Fibroblast of pulmonary artery (primary cell): ENCODE measurements at regions not wholly inside any gene's neighbourhood (a gene's known extent, or its start where the extent isn't known, plus 50 kb on each side); places are given as distances from the start of the nearest gene placed in this dataset.

Experiments
- DNase-seq: peaks from one replicate; pipeline ENCODE4 v3.0.0-alpha.2; 2010; ENCODE audit warnings: low read depth
- H3K4me3 ChIP-seq: replicated peaks from 2 replicates; pipeline ENCODE4 v1.5.1; 2011; ENCODE audit warnings: low read depth, mild to moderate bottlenecking, control low read depth, low read length, moderate library complexity
- CTCF ChIP-seq: IDR thresholded peaks from 2 replicates; pipeline ENCODE4 v1.5.1; 2011; ENCODE audit warnings: mild to moderate bottlenecking, control low read depth, low read length, inconsistent platforms; ENCODE audit errors: missing control alignments

- TF ChIP-seq CTCF = no peak
- no peak for DNase-seq
- no peak overlapping the region for H3K4me3 ChIP-seq
Measured at GRCh38 chr7:46363688-46364087, 442.6 kb upstream of the IGFBP3 start.

DNA sequence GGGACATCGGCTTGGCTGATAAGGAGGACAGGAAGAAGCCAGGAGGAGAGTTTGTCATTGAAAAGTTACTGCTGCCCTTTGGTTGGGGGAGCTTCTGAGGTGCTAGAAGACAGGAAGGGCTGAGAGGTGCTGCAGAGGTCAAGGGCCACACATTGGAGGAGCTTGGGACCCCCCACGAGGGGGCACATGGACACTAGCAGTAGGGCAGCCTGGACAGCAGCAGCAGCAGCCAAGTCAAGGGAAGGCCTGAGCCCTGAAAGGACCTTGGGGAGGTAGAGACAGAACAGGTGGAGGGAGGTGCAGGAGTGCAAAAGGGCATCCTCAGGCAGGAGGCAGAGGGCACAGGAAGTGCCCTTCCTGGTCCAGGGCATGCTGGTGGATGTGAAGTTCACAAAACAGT is 439.7 kb upstream of the IGFBP3 start:
- no peak for TF ChIP-seq CTCF
- H3K4me3 ChIP-seq = no peak overlapping the region
- no peak for DNase-seq

DNA sequence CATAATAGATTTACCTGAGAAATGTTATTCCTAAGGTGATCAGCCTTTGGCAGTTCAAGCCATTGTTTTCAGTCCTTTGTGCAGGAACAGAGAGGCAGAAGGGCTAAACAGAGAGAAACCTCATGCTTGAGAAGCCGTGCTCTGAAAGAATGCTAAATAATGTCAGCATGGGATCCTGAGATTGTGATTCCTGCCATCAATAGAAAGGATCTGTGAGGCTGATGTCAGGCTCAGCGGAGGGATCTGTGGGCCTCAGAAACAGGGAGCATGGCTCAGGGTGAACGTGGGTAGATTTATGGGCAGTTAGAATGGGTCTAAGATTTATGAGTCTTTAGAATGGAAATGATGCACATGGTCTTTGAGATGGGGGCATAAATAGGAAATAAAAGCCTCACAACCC is 439.2 kb upstream of the IGFBP3 start:
- no peak for TF ChIP-seq CTCF
- no peak overlapping the region for H3K4me3 ChIP-seq
- DNase-seq = no peak

DNA sequence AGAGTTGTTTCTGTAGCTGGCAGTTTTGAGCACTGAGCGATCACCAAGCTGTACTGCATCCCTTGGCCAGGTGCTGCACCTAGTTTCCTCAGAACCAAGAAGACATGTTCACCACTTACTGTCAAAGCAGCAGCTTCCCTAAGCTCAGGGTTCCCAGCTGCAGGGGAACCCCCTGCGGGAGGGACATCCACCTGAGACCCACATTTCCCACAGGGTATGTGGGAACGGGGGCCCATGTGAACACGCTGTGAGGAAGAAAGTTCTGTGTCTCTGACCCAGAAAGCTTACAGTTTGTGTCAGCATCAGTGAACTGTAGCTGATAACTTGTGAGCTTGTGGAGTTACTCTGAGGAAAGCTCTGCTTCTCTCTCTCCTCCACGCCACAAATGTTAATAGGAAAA is 436.8 kb upstream of the IGFBP3 start:
- H3K4me3 ChIP-seq = no peak overlapping the region
- no peak for TF ChIP-seq CTCF
- DNase-seq = no peak

DNA sequence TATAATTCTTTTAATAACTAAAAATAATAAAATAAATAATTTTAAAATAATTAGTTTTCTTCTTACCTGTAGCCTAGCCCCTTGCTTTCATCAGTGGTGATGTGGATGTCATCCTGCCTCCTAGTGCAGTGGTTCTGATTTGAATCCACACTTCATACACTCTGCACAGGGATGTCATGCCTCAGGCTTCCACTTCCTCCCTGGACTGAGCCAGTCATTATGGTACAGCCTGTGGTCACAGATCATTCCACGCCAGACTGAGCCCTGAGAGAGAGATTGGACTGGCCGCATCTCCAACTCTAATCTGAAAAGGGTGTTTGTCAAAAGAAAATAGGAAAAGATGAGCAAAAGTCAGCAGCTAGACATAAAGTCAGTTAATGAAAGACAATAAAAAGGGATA is 436.2 kb upstream of the IGFBP3 start:
- DNase-seq = no peak
- no peak overlapping the region for H3K4me3 ChIP-seq

GRCh38 chr7:46356371-46356770 is 435.3 kb upstream of the IGFBP3 start:
- no peak overlapping the region for H3K4me3 ChIP-seq
- TF ChIP-seq CTCF = no peak
- no peak for DNase-seq

More for the DNA sequence above, 436.2 kb upstream of the IGFBP3 start:
- no peak for TF ChIP-seq CTCF

DNA sequence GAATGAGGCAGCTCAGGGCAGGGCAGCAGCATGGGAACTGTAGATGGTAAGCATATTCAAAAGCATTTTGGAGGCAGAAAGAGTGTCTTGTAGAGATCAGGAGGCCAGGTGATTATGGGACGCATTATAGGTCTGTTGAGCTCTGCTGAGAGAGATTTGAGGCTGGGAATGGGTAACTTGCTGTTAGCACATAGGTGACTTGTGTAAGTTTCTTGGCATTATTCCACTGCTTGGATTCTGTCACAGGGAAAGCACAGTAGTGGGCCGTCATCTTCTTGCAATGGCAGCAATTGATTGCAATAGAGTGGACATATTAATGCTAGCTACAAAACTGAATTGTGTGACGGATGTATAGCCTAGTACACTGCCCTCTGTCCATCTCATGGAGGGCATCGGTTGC is 434.3 kb upstream of the IGFBP3 start:
- H3K4me3 ChIP-seq = no peak overlapping the region
- DNase-seq = no peak
- TF ChIP-seq CTCF = no peak
